ENCODE measurements at regions not wholly inside any gene's neighbourhood (a gene's known extent, or its start where the extent isn't known, plus 50 kb on each side); places are given as distances from the start of the nearest gene placed in this dataset.
"Not testable (repeated sequence)": the region's sequence is repeated elsewhere in the genome, so short reads cannot be mapped to it uniquely, and the experiment has no call there.

DNA sequence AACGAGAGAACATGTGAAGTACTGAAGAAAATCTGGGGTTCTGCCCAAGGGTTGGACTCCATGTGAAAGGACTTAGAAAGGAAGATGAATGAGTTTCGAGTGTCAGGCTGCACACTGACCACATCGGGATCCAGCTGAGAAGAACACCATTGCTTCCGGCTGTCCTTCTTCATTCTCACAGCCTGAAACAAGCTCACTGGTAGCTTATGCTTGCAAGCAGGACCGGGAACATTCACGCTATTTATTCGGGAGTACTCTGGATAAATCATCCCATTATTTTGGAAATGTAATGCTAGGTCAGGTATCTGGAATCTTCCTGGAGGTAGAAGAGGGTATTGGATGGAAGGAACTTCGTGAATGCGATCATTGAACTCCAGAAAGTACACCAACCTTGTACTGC, 59.2 kb upstream of the TBL1X start:
- TF ChIP-seq, protein P1, sequence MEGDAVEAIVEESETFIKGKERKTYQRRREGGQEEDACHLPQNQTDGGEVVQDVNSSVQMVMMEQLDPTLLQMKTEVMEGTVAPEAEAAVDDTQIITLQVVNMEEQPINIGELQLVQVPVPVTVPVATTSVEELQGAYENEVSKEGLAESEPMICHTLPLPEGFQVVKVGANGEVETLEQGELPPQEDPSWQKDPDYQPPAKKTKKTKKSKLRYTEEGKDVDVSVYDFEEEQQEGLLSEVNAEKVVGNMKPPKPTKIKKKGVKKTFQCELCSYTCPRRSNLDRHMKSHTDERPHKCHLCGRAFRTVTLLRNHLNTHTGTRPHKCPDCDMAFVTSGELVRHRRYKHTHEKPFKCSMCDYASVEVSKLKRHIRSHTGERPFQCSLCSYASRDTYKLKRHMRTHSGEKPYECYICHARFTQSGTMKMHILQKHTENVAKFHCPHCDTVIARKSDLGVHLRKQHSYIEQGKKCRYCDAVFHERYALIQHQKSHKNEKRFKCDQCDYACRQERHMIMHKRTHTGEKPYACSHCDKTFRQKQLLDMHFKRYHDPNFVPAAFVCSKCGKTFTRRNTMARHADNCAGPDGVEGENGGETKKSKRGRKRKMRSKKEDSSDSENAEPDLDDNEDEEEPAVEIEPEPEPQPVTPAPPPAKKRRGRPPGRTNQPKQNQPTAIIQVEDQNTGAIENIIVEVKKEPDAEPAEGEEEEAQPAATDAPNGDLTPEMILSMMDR (IDR thresholded peaks at IDR 0.05) = not testable (repeated sequence)
- not testable (repeated sequence) for TF ChIP-seq POLR2AphosphoS5 (IDR thresholded peaks at IDR 0.05)

Data from suprapubic skin (tissue), 3 donors.